ENCODE measurements at regions not wholly inside any gene's neighbourhood (a gene's known extent, or its start where the extent isn't known, plus 50 kb on each side); places are given as distances from the start of the nearest gene placed in this dataset.

DNA sequence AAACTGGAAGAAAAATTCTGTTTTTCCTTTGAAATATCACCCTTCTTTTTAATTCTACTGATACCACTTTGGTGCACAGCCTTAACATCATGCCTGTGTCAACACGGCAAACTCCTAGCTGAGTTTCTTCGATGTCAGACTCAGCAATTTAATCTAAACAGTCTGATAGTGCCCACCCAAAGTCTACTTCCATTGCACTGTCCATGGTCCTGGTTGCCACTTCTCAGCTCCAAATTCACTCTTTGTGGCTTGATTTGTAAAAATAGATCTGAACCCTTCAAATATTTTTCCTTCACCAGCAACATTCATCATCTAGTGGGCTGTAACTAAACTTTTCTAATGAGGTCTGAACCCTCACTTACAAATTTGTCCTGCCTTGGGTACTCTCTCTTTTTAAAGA, 107.8 kb downstream of the NUDT12 start:
- TF ChIP-seq, protein P1, sequence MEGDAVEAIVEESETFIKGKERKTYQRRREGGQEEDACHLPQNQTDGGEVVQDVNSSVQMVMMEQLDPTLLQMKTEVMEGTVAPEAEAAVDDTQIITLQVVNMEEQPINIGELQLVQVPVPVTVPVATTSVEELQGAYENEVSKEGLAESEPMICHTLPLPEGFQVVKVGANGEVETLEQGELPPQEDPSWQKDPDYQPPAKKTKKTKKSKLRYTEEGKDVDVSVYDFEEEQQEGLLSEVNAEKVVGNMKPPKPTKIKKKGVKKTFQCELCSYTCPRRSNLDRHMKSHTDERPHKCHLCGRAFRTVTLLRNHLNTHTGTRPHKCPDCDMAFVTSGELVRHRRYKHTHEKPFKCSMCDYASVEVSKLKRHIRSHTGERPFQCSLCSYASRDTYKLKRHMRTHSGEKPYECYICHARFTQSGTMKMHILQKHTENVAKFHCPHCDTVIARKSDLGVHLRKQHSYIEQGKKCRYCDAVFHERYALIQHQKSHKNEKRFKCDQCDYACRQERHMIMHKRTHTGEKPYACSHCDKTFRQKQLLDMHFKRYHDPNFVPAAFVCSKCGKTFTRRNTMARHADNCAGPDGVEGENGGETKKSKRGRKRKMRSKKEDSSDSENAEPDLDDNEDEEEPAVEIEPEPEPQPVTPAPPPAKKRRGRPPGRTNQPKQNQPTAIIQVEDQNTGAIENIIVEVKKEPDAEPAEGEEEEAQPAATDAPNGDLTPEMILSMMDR (IDR thresholded peaks at IDR 0.05; ENCODE audit: poor library complexity, severe bottlenecking): no peak
- TF ChIP-seq EZH2 (IDR thresholded peaks at IDR 0.05; ENCODE audit: borderline replicate concordance, insufficient read depth, low read length, poor library complexity, severe bottlenecking) (no peak), EP300 (conservative IDR thresholded peaks at IDR 0.05; ENCODE audit: poor library complexity, severe bottlenecking) (no peak)
